H9 (cell line): ENCODE measurements at regions not wholly inside any gene's neighbourhood (a gene's known extent, or its start where the extent isn't known, plus 50 kb on each side); places are given as distances from the start of the nearest gene placed in this dataset.

Experiments used
- DNase-seq: peaks from one replicate; pipeline ENCODE4 v3.0.0-alpha.2; 2017
- H2AFZ ChIP-seq: one replicate; pipeline ENCODE4 v1.6.1; 2013; ENCODE audit warnings: mild to moderate bottlenecking, low read length, control low read depth, moderate library complexity
- H2AK5ac ChIP-seq: 2 replicates; pipeline ENCODE4 v1.6.1; 2013; ENCODE audit warnings: low read length, control low read depth, mixed read lengths; ENCODE audit not compliant: insufficient read length
- H2BK120ac ChIP-seq: one replicate; pipeline ENCODE4 v1.6.1; 2013; ENCODE audit warnings: low read depth, mild to moderate bottlenecking, low read length, control low read depth, inconsistent platforms; ENCODE audit not compliant: poor library complexity, severe bottlenecking
- H2BK12ac ChIP-seq: 2 replicates; pipeline ENCODE4 v1.6.1; 2013; ENCODE audit warnings: low read length, control low read depth, mixed read lengths, low read depth; ENCODE audit not compliant: insufficient read length
- H2BK15ac ChIP-seq: 2 replicates; pipeline ENCODE4 v1.6.1; 2013; ENCODE audit warnings: low read depth, low read length, control low read depth
- H2BK20ac ChIP-seq: one replicate; pipeline ENCODE4 v1.6.1; 2013; ENCODE audit warnings: low read depth, mild to moderate bottlenecking, low read length, control low read depth, inconsistent platforms; ENCODE audit not compliant: poor library complexity, severe bottlenecking
- H2BK5ac ChIP-seq: 2 replicates; pipeline ENCODE4 v1.6.1; 2013; ENCODE audit warnings: low read length, control low read depth, mixed read lengths; ENCODE audit not compliant: insufficient read length
- H3K14ac ChIP-seq: 2 replicates; pipeline ENCODE4 v1.6.1; 2013; ENCODE audit warnings: low read length, control low read depth; ENCODE audit not compliant: insufficient read depth
- H3K18ac ChIP-seq: 2 replicates; pipeline ENCODE4 v1.6.1; 2013; ENCODE audit warnings: low read depth, mild to moderate bottlenecking, mixed read lengths, low read length, control low read depth; ENCODE audit not compliant: insufficient read length
- H3K23ac ChIP-seq: 2 replicates; pipeline ENCODE4 v1.6.1; 2013; ENCODE audit warnings: low read length, control low read depth, mixed read lengths, low read depth; ENCODE audit not compliant: insufficient read length
- H3K23me2 ChIP-seq: 2 replicates; pipeline ENCODE4 v1.6.1; 2013; ENCODE audit warnings: low read depth, mild to moderate bottlenecking, mixed read lengths, low read length, control low read depth; ENCODE audit not compliant: insufficient read length, poor library complexity, severe bottlenecking
- H3K27ac ChIP-seq: 2 replicates; pipeline ENCODE4 v1.5.1; 2013; ENCODE audit warnings: low read length, control low read depth, mixed read lengths, low read depth; ENCODE audit not compliant: insufficient read length
- H3K27me3 ChIP-seq: 2 replicates; pipeline ENCODE4 v1.6.1; 2013; ENCODE audit warnings: low read length, control low read depth, inconsistent platforms; ENCODE audit not compliant: insufficient read depth
- H3K4ac ChIP-seq: 2 replicates; pipeline ENCODE4 v1.6.1; 2013; ENCODE audit warnings: low read depth, mild to moderate bottlenecking, control low read depth, inconsistent platforms, low read length, moderate library complexity
- H3K4me1 ChIP-seq: 2 replicates; pipeline ENCODE4 v1.6.1; 2013; ENCODE audit warnings: low read length, control low read depth, inconsistent platforms; ENCODE audit not compliant: insufficient read depth
- H3K4me2 ChIP-seq: 2 replicates; pipeline ENCODE4 v1.6.1; 2013; ENCODE audit warnings: low read length, control low read depth, mixed read lengths; ENCODE audit not compliant: insufficient read length, insufficient read depth
- H3K56ac ChIP-seq: 2 replicates; pipeline ENCODE4 v1.6.1; 2013; ENCODE audit warnings: low read depth, mild to moderate bottlenecking, mixed read lengths, low read length, control low read depth; ENCODE audit not compliant: insufficient read length
- H3K79me1 ChIP-seq: 2 replicates; pipeline ENCODE4 v1.6.1; 2013; ENCODE audit warnings: low read depth, mild to moderate bottlenecking, moderate library complexity, low read length, control low read depth, inconsistent platforms; ENCODE audit not compliant: insufficient read depth, poor library complexity, severe bottlenecking
- H3K79me2 ChIP-seq: 2 replicates; pipeline ENCODE4 v1.6.1; 2013; ENCODE audit warnings: low read length, control low read depth, inconsistent platforms; ENCODE audit not compliant: insufficient read depth
- H3K9ac ChIP-seq: 2 replicates; pipeline ENCODE4 v1.6.1; 2013; ENCODE audit warnings: low read length, control low read depth, mixed read lengths; ENCODE audit not compliant: insufficient read length; ENCODE audit errors: extremely low read depth
- H3K9me3 ChIP-seq: one replicate; pipeline ENCODE4 v1.6.1; 2013; ENCODE audit warnings: low read depth, low read length, inconsistent platforms; ENCODE audit not compliant: control insufficient read depth
- H3T11ph ChIP-seq: one replicate; pipeline ENCODE4 v1.6.1; 2013; ENCODE audit warnings: mild to moderate bottlenecking, low read length, control low read depth, inconsistent platforms
- H4K20me1 ChIP-seq: one replicate; pipeline ENCODE4 v1.6.1; 2013; ENCODE audit not compliant: control insufficient read depth, insufficient read length, insufficient read depth
- H4K5ac ChIP-seq: 2 replicates; pipeline ENCODE4 v1.6.1; 2013; ENCODE audit warnings: low read depth, mild to moderate bottlenecking, mixed read lengths, low read length, control low read depth; ENCODE audit not compliant: insufficient read length
- H4K8ac ChIP-seq: replicated peaks from 2 replicates; pipeline ENCODE4 v1.6.1; 2013; ENCODE audit warnings: low read length, control low read depth, mixed read lengths, low read depth; ENCODE audit not compliant: insufficient read length
- H4K91ac ChIP-seq: 2 replicates; pipeline ENCODE4 v1.6.1; 2013; ENCODE audit warnings: low read depth, mild to moderate bottlenecking, moderate library complexity, mixed read lengths, low read length, control low read depth; ENCODE audit not compliant: insufficient read length
- H3K27ac Mint-ChIP-seq, 3 experiments: 2 replicates in 2 of 3; 3 replicates in 1 of 3; pipeline ENCODE4 v1.8.0; 2020 to 2021; ENCODE audit warnings: mixed read lengths in 3 of 3, mild to moderate bottlenecking in 1 of 3, moderate library complexity in 1 of 3
- H3K27me3 Mint-ChIP-seq: 2 replicates; pipeline ENCODE4 v1.8.0; 2021; ENCODE audit warnings: low read depth, mild to moderate bottlenecking, moderate library complexity, mixed read lengths
- H3K36me3 Mint-ChIP-seq, 3 experiments: 2 replicates in 2 of 3; 3 replicates in 1 of 3; pipeline ENCODE4 v1.8.0; 2020 to 2021; ENCODE audit warnings: low read depth in 3 of 3, mixed read lengths in 3 of 3; ENCODE audit not compliant: insufficient read depth in 1 of 3
- H3K4me1 Mint-ChIP-seq, 2 experiments: 2 replicates each; pipeline ENCODE4 v1.8.0; 2020; ENCODE audit warnings: mixed read lengths in 2 of 2
- H3K4me3 Mint-ChIP-seq, 2 experiments: 2 replicates in 1 of 2; 3 replicates in 1 of 2; pipeline ENCODE4 v1.8.0; 2020 to 2021; ENCODE audit warnings: mild to moderate bottlenecking in 2 of 2, mixed read lengths in 2 of 2, moderate library complexity in 1 of 2
- H3K9me3 Mint-ChIP-seq, 2 experiments: 2 replicates in 1 of 2; 3 replicates in 1 of 2; pipeline ENCODE4 v1.8.0; 2020; ENCODE audit warnings: mild to moderate bottlenecking in 2 of 2, mixed read lengths in 2 of 2, moderate library complexity in 1 of 2
- WGBS: extraction: QIAGEN DNeasy Blood & Tissue Kit; methylation state at CpG from one replicate; pipeline ENCODE4 v1.1.7; 2013; ENCODE audit warnings: missing lambda C conversion rate, low lambda C conversion rate, mixed read lengths; ENCODE audit not compliant: insufficient read length; ENCODE audit errors: extremely low coverage; 5-methylcytosine and 5-hydroxymethylcytosine counted together
- TF ChIP-seq, protein P1 (sequence below): fragments of 200-600 bp; sonication (generic); conservative IDR thresholded peaks from 3 replicates; pipeline ENCODE4 v1.8.0; 2021; ENCODE audit warnings: antibody characterized with exemption, mild to moderate bottlenecking

DNA sequence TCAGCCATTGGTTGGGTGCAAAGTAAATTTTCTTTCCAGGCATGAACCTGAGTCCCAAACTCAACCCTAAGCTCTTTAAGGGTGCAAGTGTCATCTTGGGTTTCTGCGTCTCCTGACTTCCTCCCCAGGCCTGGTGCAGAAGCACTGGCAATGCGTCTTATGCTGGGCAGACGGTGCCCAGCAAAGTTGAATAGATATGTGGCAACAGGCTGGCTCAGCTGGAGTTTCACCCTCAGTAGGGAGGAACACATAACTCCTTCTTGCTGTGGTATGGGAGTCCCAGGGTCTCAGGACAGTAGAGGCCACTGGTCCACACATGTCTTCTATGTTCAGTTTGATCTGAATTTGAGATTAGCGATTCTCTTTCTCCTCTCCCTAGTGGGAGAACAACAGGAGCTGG, 181.3 kb downstream of the RPS24 start:
- H3K9me3 Mint-ChIP-seq = peaks cover 0 to 3% of the 10 kb centered on the region in 2 experiments; a peak in 2 of 5 replicates
- Histone ChIP-seq H3K9ac (no peak overlapping the region), H3K27ac (no peak overlapping the region)

More for the DNA sequence above, 181.3 kb downstream of the RPS24 start:
- Histone ChIP-seq H3K23me2 (no peaks in the 10 kb centered on the region), H3K79me2 (no peaks in the 10 kb centered on the region), H4K20me1 (no peaks in the 10 kb centered on the region), H3K4ac (no peak overlapping the region), H2BK120ac (no peak overlapping the region), H4K5ac (no peak overlapping the region), H3K23ac (no peak overlapping the region), H3K9me3 (no peaks in the 10 kb centered on the region), H3K27me3 (no peaks in the 10 kb centered on the region), H3K4me2 (no peak overlapping the region), H3K4me1 (no peaks in the 10 kb centered on the region), H3K79me1 (no peaks in the 10 kb centered on the region), H4K8ac (no peak overlapping the region), H3K56ac (no peak overlapping the region), H2BK15ac (no peak overlapping the region), H3T11ph (no peak overlapping the region), H4K91ac (no peak overlapping the region), H2BK5ac (no peak overlapping the region), H2AFZ (no peak overlapping the region), H3K18ac (no peak overlapping the region), H2BK12ac (no peak overlapping the region), H2AK5ac (no peak overlapping the region), H3K14ac (no peak overlapping the region), H2BK20ac (no peak overlapping the region)
- TF ChIP-seq, protein P1, sequence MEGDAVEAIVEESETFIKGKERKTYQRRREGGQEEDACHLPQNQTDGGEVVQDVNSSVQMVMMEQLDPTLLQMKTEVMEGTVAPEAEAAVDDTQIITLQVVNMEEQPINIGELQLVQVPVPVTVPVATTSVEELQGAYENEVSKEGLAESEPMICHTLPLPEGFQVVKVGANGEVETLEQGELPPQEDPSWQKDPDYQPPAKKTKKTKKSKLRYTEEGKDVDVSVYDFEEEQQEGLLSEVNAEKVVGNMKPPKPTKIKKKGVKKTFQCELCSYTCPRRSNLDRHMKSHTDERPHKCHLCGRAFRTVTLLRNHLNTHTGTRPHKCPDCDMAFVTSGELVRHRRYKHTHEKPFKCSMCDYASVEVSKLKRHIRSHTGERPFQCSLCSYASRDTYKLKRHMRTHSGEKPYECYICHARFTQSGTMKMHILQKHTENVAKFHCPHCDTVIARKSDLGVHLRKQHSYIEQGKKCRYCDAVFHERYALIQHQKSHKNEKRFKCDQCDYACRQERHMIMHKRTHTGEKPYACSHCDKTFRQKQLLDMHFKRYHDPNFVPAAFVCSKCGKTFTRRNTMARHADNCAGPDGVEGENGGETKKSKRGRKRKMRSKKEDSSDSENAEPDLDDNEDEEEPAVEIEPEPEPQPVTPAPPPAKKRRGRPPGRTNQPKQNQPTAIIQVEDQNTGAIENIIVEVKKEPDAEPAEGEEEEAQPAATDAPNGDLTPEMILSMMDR = no peak
- no peaks in the 10 kb centered on the region for H3K36me3 Mint-ChIP-seq
- H3K27ac Mint-ChIP-seq = no peak overlapping the region
- DNase-seq = no peak
- WGBS = no CpG with 5 or more reads among the region's 4 CpGs
- no peak overlapping the region for H3K4me3 Mint-ChIP-seq
- peaks cover 9 to 10% of the 10 kb centered on the region in 2 experiments for H3K4me1 Mint-ChIP-seq
- peaks cover 1% of the 10 kb centered on the region for H3K27me3 Mint-ChIP-seq
